Mesendoderm (in vitro differentiated cells): ENCODE measurements at regions not wholly inside any gene's neighbourhood (a gene's known extent, or its start where the extent isn't known, plus 50 kb on each side); places are given as distances from the start of the nearest gene placed in this dataset.

Experiments used
- DNase-seq: peaks from one replicate; pipeline ENCODE4 v3.0.0; 2013
- H2AK5ac ChIP-seq: 2 replicates; pipeline ENCODE4 v1.6.1; 2013; ENCODE audit warnings: low read length, inconsistent platforms
- H2BK120ac ChIP-seq: 2 replicates; pipeline ENCODE4 v1.6.1; 2013; ENCODE audit warnings: low read depth, mild to moderate bottlenecking, low read length, moderate library complexity, mixed read lengths
- H2BK15ac ChIP-seq: replicated peaks from 2 replicates; pipeline ENCODE4 v1.6.1; 2013; ENCODE audit warnings: low read depth, mild to moderate bottlenecking, moderate library complexity
- H2BK5ac ChIP-seq: 2 replicates; pipeline ENCODE4 v1.6.1; 2013; ENCODE audit warnings: low read length, inconsistent platforms
- H3K18ac ChIP-seq: 2 replicates; pipeline ENCODE4 v1.6.1; 2013; ENCODE audit warnings: mild to moderate bottlenecking, low read length, mixed read lengths
- H3K23ac ChIP-seq: one replicate; pipeline ENCODE4 v1.6.1; 2013; ENCODE audit warnings: low read length
- H3K27ac ChIP-seq: 2 replicates; pipeline ENCODE4 v1.5.1; 2013; ENCODE audit warnings: low read depth, mild to moderate bottlenecking, inconsistent platforms, low read length, moderate library complexity
- H3K27me3 ChIP-seq: 2 replicates; pipeline ENCODE4 v1.6.1; 2013; ENCODE audit warnings: low read length, control low read depth, mild to moderate bottlenecking, inconsistent platforms; ENCODE audit not compliant: insufficient read depth, poor library complexity
- H3K36me3 ChIP-seq: 2 replicates; pipeline ENCODE4 v1.6.1; 2013; ENCODE audit warnings: low read length, inconsistent platforms; ENCODE audit not compliant: control insufficient read depth, insufficient read depth
- H3K4ac ChIP-seq: one replicate; pipeline ENCODE4 v1.6.1; 2013; ENCODE audit warnings: low read depth, mild to moderate bottlenecking, low read length, moderate library complexity
- H3K4me1 ChIP-seq: 2 replicates; pipeline ENCODE4 v1.6.1; 2013; ENCODE audit warnings: low read depth, low read length, inconsistent platforms; ENCODE audit not compliant: control insufficient read depth
- H3K4me2 ChIP-seq: 2 replicates; pipeline ENCODE4 v1.6.1; 2013; ENCODE audit warnings: low read length
- H3K4me3 ChIP-seq: 2 replicates; pipeline ENCODE4 v1.5.1; 2013; ENCODE audit warnings: mild to moderate bottlenecking, low read length
- H3K56ac ChIP-seq: one replicate; pipeline ENCODE4 v1.6.1; 2013; ENCODE audit warnings: low read length
- H3K79me1 ChIP-seq: 2 replicates; pipeline ENCODE4 v1.6.1; 2013; ENCODE audit warnings: low read length, inconsistent platforms
- H3K79me2 ChIP-seq: 2 replicates; pipeline ENCODE4 v1.6.1; 2013; ENCODE audit warnings: mild to moderate bottlenecking, low read length; ENCODE audit not compliant: control insufficient read depth, insufficient read depth
- H3K9ac ChIP-seq: 2 replicates; pipeline ENCODE4 v1.6.1; 2013; ENCODE audit warnings: low read length, inconsistent platforms
- H4K5ac ChIP-seq: one replicate; pipeline ENCODE4 v1.6.1; 2013; ENCODE audit warnings: low read length
- H4K8ac ChIP-seq: one replicate; pipeline ENCODE4 v1.6.1; 2013; ENCODE audit warnings: low read depth, mild to moderate bottlenecking, control low read depth, low read length, moderate library complexity
- WGBS: extraction: QIAGEN DNeasy Blood & Tissue Kit; methylation state at CpG from one replicate; pipeline ENCODE4 v1.1.7; 2013; ENCODE audit warnings: low lambda C conversion rate, missing lambda C conversion rate; ENCODE audit not compliant: insufficient coverage; ENCODE audit errors: extremely low coverage; 5-methylcytosine and 5-hydroxymethylcytosine counted together

- Histone ChIP-seq H3K4me2 (no peak overlapping the region), H2BK15ac (no peak overlapping the region), H3K27me3 (no peaks in the 10 kb centered on the region), H3K36me3 (no peaks in the 10 kb centered on the region), H4K5ac (no peak overlapping the region), H3K79me1 (no peaks in the 10 kb centered on the region), H3K4ac (no peak overlapping the region), H2AK5ac (no peak overlapping the region), H2BK5ac (no peak overlapping the region), H3K56ac (no peak overlapping the region), H3K23ac (no peak overlapping the region), H3K79me2 (no peaks in the 10 kb centered on the region), H2BK120ac (no peak overlapping the region), H3K4me1 (peaks cover 5% of the 10 kb centered on the region), H3K9ac (no peak overlapping the region), H4K8ac (no peak overlapping the region), H3K18ac (no peak overlapping the region), H3K4me3 (no peak overlapping the region), H3K27ac (no peak overlapping the region)
- DNase-seq = no peak
- no CpG with 5 or more reads among the region's 11 CpGs for WGBS
These were observed 150.0 kb upstream of the UBL3 start for GRCh38 chr13:30000370-30000765.

DNA sequence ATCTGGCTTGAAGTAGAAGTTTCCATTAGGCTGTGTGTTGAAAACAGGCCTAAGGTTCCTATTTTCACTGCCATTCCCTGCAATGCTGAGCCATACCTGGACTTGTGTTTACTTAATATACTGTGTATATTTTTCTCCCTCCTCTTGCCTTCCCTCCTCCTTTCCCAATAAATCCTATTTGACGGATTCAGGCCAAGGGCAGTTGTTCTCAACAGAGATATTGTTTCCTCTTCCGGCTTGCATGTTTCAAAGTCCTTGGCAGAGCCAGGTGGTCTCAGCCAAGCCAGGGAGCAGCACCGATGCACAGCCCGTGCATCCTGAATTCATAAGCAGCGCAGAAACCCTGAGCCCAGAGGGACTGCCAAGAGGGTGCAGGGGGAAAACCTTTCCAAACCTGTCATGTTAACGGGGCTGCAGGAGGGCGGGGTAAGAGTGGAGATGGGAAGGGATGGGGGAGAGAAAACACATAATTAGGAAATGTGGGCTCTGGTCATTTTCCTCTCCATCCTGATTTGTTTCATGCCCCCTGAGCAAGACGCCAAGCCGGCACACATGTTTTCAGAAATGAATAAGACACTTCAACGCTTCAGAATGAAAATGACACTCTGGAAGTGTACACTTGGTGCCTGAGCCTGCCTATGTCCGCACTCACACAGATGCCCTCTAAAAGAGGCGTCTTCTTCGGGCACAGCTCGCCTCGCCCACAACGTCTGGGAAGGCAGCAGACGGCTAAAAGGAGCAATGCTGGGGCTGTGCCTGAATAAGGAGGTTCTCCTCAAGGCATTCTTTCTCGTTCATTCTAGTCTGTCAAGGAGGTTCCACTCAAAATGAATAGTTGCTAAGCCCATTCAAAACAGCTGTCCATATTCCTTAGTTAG, 149.3 kb upstream of the UBL3 start:
- H3K4ac ChIP-seq = no peak overlapping the region
- no peak for DNase-seq
- no peak overlapping the region for H4K8ac ChIP-seq
- H3K36me3 ChIP-seq = no peaks in the 10 kb centered on the region
- no peak overlapping the region for H3K23ac ChIP-seq
- no peak overlapping the region for H3K4me3 ChIP-seq
- H3K56ac ChIP-seq = peak overlapping the region; percentile 34
- no peaks in the 10 kb centered on the region for H3K27me3 ChIP-seq
- H3K4me2 ChIP-seq = no peak overlapping the region
- no peaks in the 10 kb centered on the region for H3K79me1 ChIP-seq
- no peak overlapping the region for H2BK15ac ChIP-seq
- no peaks in the 10 kb centered on the region for H3K79me2 ChIP-seq
- no peak overlapping the region for H3K18ac ChIP-seq
- no peaks in the 10 kb centered on the region for H3K4me1 ChIP-seq
- H2BK120ac ChIP-seq = no peak overlapping the region
- WGBS = no CpG with 5 or more reads among the region's 18 CpGs
- H2AK5ac ChIP-seq = no peak overlapping the region
- no peak overlapping the region for H3K9ac ChIP-seq
- no peak overlapping the region for H2BK5ac ChIP-seq
- no peak overlapping the region for H3K27ac ChIP-seq
- no peak overlapping the region for H4K5ac ChIP-seq

DNA sequence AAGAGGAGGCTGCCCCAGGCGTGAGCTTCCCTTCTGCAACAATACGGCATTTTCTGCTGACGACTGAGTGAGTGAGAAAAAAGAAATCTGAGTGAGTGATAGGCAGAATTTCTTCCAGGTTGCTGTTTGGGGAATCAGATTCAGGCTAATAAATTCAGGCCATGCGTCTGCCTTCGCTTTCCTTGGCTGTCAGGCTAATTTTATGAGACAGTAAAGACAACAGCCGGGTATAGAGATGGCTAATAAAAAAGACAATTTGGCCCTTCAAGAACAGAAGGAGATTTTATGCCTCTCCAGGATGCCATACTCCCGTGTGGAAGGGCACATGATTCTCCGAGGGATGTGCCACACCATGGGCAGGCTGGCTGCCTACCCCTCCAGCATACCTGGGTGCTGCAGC, 145.9 kb upstream of the UBL3 start:
- H3K4me2 ChIP-seq = no peak overlapping the region
- no peak overlapping the region for H3K56ac ChIP-seq
- no peak overlapping the region for H3K18ac ChIP-seq
- no peaks in the 10 kb centered on the region for H3K79me1 ChIP-seq
- H3K27me3 ChIP-seq = no peaks in the 10 kb centered on the region
- H4K5ac ChIP-seq = no peak overlapping the region
- H3K36me3 ChIP-seq = no peaks in the 10 kb centered on the region
- H2BK15ac ChIP-seq = no peak overlapping the region
- H3K23ac ChIP-seq = no peak overlapping the region
- no peak overlapping the region for H4K8ac ChIP-seq
- H2AK5ac ChIP-seq = no peak overlapping the region
- no peak overlapping the region for H3K9ac ChIP-seq
- H3K27ac ChIP-seq = no peak overlapping the region
- H3K4me1 ChIP-seq = no peaks in the 10 kb centered on the region
- H3K4ac ChIP-seq = no peak overlapping the region
- no peak overlapping the region for H2BK120ac ChIP-seq
- no peak for DNase-seq
- H3K4me3 ChIP-seq = no peak overlapping the region
- H2BK5ac ChIP-seq = no peak overlapping the region
- H3K79me2 ChIP-seq = no peaks in the 10 kb centered on the region
- WGBS = no CpG with 5 or more reads among the region's 8 CpGs

- no peak overlapping the region for H3K4ac ChIP-seq
- H4K8ac ChIP-seq = no peak overlapping the region
- H3K4me1 ChIP-seq = no peaks in the 10 kb centered on the region
- peak overlapping the region; percentile 22 for H3K56ac ChIP-seq
- no peak overlapping the region for H2BK120ac ChIP-seq
- no peaks in the 10 kb centered on the region for H3K27me3 ChIP-seq
- H3K18ac ChIP-seq = no peak overlapping the region
- WGBS = no CpG with 5 or more reads among the region's 10 CpGs
- no peak overlapping the region for H2AK5ac ChIP-seq
- H3K4me3 ChIP-seq = no peak overlapping the region
- H2BK5ac ChIP-seq = no peak overlapping the region
- no peak overlapping the region for H3K9ac ChIP-seq
- H3K23ac ChIP-seq = no peak overlapping the region
- H3K36me3 ChIP-seq = no peaks in the 10 kb centered on the region
- no peak overlapping the region for H4K5ac ChIP-seq
- DNase-seq = no peak
- H3K79me2 ChIP-seq = no peaks in the 10 kb centered on the region
- no peak overlapping the region for H3K4me2 ChIP-seq
- no peaks in the 10 kb centered on the region for H3K79me1 ChIP-seq
- no peak overlapping the region for H3K27ac ChIP-seq
- no peak overlapping the region for H2BK15ac ChIP-seq
These were observed 144.6 kb upstream of the UBL3 start for GRCh38 chr13:29994911-29995595.

DNA sequence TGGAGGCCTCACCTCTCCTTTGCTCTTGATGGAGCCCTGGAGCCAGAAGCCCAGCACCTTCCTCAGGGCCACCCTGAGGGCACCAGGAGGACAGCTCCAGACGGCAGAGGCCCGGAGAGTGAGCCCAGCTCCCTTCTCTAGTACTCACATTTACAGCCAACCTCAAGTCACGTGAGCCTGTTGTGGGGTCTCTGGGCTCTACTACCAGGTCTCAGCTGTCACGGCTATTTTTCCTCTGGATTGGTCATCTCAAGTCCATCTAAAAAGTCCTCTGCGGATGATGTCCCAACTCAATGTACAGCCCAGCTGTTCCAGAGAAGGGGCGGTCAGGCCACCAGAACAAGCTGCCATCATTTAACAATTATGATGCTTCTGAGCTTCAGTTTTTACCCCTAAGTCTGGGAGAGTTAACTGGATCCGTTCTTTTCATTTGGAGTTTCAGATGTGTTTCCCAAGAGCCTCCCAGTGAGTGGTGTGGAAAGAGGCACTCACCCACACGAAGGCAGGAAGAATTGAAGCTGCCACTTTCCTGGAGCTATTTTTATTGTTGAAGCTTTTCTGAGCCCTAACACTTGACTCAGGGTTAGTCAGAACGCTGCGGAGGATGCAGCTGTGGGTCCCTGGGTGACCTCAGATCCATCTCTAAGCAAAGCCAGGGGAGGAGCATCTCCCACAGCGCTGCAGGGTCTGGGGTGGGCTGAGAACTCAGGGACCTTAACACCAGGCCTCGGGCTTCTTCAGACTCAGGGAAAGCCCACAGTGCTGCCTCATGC, 143.5 kb upstream of the UBL3 start:
- no peak overlapping the region for H2BK120ac ChIP-seq
- no peak overlapping the region for H2AK5ac ChIP-seq
- no peak overlapping the region for H3K4me3 ChIP-seq
- DNase-seq = no peak
- no CpG with 5 or more reads among the region's 12 CpGs for WGBS
- H4K8ac ChIP-seq = no peak overlapping the region
- no peak overlapping the region for H3K4ac ChIP-seq
- H3K9ac ChIP-seq = no peak overlapping the region
- H3K79me2 ChIP-seq = no peaks in the 10 kb centered on the region
- no peaks in the 10 kb centered on the region for H3K27me3 ChIP-seq
- no peak overlapping the region for H2BK15ac ChIP-seq
- no peak overlapping the region for H3K18ac ChIP-seq
- no peaks in the 10 kb centered on the region for H3K4me1 ChIP-seq
- no peak overlapping the region for H3K27ac ChIP-seq
- no peak overlapping the region for H3K4me2 ChIP-seq
- H3K23ac ChIP-seq = no peak overlapping the region
- H4K5ac ChIP-seq = no peak overlapping the region
- no peaks in the 10 kb centered on the region for H3K36me3 ChIP-seq
- no peaks in the 10 kb centered on the region for H3K79me1 ChIP-seq
- H3K56ac ChIP-seq = peak overlapping the region; percentile 30
- H2BK5ac ChIP-seq = no peak overlapping the region
